ENCODE measurements at regions not wholly inside any gene's neighbourhood (a gene's known extent, or its start where the extent isn't known, plus 50 kb on each side); places are given as distances from the start of the nearest gene placed in this dataset.
"Not testable (repeated sequence)": the region's sequence is repeated elsewhere in the genome, so short reads cannot be mapped to it uniquely, and the experiment has no call there.

DNA sequence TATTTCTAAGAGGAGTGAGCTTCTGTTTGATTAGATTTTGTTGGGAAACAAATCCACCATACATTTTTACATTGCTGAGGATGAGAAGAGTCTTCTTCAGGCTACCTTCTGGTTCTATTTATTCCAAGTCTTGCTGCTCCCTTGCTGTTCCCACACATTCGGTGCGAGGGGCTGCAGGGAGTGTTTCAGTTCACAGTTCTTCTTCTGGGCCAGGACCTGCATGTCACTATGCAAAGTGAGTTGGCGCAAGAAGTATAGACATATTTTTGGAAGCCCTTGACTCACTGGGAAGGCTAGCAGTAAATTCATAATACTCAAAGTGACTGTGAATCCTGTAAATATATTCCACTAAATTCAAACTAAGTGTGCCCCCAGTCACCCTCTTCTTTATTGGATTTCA, 657.9 kb downstream of the TAF11L14 start:
- TF ChIP-seq, protein P1, sequence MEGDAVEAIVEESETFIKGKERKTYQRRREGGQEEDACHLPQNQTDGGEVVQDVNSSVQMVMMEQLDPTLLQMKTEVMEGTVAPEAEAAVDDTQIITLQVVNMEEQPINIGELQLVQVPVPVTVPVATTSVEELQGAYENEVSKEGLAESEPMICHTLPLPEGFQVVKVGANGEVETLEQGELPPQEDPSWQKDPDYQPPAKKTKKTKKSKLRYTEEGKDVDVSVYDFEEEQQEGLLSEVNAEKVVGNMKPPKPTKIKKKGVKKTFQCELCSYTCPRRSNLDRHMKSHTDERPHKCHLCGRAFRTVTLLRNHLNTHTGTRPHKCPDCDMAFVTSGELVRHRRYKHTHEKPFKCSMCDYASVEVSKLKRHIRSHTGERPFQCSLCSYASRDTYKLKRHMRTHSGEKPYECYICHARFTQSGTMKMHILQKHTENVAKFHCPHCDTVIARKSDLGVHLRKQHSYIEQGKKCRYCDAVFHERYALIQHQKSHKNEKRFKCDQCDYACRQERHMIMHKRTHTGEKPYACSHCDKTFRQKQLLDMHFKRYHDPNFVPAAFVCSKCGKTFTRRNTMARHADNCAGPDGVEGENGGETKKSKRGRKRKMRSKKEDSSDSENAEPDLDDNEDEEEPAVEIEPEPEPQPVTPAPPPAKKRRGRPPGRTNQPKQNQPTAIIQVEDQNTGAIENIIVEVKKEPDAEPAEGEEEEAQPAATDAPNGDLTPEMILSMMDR (IDR thresholded peaks at IDR 0.05; ENCODE audit: insufficient read depth, low read length, poor library complexity, severe bottlenecking), result no peak
- DNase-seq (ENCODE audit: low read depth), result no peak
- Histone ChIP-seq H3K4me3 (ENCODE audit: low read depth, low read length) (no peak overlapping the region), H3K36me3 (ENCODE audit: control insufficient read depth, insufficient read depth, low read length) (no peaks in the 10 kb centered on the region), H3K27me3 (ENCODE audit: control insufficient read depth, insufficient read depth, low read length) (no peaks in the 10 kb centered on the region)

DNA sequence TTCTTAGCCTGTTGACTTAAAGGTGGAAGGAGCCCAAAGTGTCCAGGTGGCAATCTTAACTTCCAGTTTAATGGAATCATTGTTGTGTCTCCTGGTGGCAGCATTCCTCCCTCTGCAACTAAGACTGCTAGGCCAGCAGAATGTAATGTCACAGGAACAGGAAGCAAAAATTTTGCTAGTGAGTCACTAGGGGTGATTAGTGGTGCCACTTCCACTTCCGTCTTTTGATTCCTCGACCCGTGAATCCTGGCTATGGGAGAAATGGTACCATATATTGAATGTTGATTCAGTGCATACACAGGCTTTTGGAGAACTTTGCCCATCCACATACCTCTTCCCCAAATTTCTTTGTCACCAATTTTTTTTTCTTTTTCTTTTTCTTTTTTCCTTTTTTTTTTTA, 661.4 kb downstream of the TAF11L14 start:
- DNase-seq (ENCODE audit: low read depth), result not testable (repeated sequence)

DNA sequence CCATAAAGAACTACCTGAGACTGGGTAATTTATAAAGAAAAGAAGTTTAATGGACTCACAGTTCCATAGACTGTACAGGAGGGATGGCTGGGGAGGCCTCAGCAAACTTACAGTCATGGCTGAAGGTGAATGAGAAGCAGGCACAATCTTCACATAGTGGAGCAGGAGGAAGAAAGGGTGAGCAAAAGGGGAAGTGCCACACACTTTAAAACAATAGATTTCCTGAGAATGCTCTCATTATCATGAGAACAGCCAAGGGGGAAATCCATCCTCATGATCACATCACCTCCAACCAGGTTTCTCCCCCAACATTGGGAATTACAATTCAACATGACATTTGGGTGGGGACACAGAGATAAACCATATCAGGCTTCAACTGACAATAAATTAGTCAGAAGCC, 664.9 kb downstream of the TAF11L14 start:
- TF ChIP-seq, protein P1 (IDR thresholded peaks at IDR 0.05; ENCODE audit: insufficient read depth, low read length, poor library complexity, severe bottlenecking), result no peak
- Histone ChIP-seq H3K4me3 (ENCODE audit: low read depth, low read length) (no peak overlapping the region), H3K36me3 (ENCODE audit: control insufficient read depth, insufficient read depth, low read length) (no peaks in the 10 kb centered on the region), H3K27me3 (ENCODE audit: control insufficient read depth, insufficient read depth, low read length) (no peaks in the 10 kb centered on the region)
- DNase-seq (ENCODE audit: low read depth), result no peak

More for the DNA sequence above, 661.4 kb downstream of the TAF11L14 start:
- not testable (repeated sequence) for H3K4me3 ChIP-seq (ENCODE audit: low read depth, low read length); H3K36me3 ChIP-seq (ENCODE audit: control insufficient read depth, insufficient read depth, low read length); H3K27me3 ChIP-seq (ENCODE audit: control insufficient read depth, insufficient read depth, low read length)

DNA sequence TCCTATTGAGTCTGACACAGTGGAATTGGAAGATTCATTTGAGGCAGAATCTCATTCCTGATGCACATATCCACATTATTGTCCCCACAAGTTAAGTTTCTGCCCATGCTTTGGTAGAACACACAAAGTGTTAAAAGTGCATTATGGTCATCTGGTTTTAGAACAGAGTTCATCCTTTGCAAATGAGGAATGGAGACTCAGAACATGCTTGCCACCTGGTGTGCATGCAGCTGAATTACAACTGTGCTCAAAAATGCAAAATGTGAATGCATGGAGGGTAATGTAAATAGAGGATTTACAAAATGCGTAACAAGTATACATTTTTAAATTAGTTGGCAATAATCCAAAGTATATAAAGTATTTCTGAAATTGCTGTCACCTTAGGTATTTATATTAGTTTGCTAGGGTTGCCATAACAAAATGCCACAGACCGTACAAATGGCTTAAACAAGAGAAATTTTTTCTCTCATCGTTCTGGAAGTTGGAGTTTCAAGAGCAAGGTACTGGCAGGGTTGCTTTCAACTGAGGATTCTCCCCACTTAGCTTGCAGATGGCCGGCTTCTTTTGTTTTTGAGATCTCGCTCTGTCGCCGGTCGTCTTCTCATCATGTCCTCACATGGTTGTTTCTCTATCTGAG, 671.1 kb downstream of the TAF11L14 start:
- Histone ChIP-seq H3K36me3 (ENCODE audit: control insufficient read depth, insufficient read depth, low read length) (no peaks in the 10 kb centered on the region), H3K4me3 (ENCODE audit: low read depth, low read length) (no peak overlapping the region), H3K27me3 (ENCODE audit: control insufficient read depth, insufficient read depth, low read length) (no peaks in the 10 kb centered on the region)
- TF ChIP-seq, protein P1 (IDR thresholded peaks at IDR 0.05; ENCODE audit: insufficient read depth, low read length, poor library complexity, severe bottlenecking), result peak; percentile 71
- no peak for DNase-seq (ENCODE audit: low read depth)

DNA sequence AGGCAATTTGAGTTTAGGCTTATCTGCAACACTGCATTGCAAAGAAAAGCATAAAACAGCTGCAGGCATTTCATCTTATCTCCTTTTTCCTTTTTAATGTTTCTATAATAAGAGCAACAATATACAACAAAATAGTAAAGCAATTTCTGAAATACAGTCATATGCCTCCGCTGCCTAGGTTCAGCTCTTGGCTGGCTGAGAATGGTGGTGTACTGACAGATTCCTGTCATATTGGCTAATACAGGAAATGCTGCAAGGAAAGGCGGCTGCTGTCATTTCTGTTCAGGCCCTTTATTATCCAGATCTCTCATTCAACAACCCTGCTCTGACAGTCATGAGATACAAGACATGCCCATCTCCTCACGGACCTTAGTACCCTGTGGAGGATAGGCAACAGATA, 677.0 kb downstream of the TAF11L14 start:
- TF ChIP-seq, protein P1 (IDR thresholded peaks at IDR 0.05; ENCODE audit: insufficient read depth, low read length, poor library complexity, severe bottlenecking), result no peak
- Histone ChIP-seq H3K27me3 (ENCODE audit: control insufficient read depth, insufficient read depth, low read length) (no peaks in the 10 kb centered on the region), H3K36me3 (ENCODE audit: control insufficient read depth, insufficient read depth, low read length) (no peaks in the 10 kb centered on the region), H3K4me3 (ENCODE audit: low read depth, low read length) (no peak overlapping the region)
- no peak for DNase-seq (ENCODE audit: low read depth)

DNA sequence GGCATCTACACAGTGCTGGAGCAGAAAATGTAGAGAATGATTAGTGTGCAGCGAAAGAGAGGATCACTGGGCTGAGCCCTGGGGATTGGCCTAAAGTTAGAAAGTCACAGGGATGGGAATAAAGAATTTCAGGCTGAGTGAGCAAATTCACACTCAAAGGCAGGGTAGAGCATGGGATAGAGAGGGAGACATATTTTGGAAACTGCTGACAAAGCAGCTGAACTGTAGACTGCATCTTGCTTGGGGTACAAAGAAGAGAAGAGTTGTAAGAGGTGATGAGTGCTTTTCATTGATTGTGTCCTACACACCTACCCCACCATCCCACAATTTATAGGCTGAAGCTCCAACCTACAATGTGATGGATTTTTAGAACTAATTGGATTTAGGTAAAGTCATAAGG, 677.8 kb downstream of the TAF11L14 start:
- H3K4me3 ChIP-seq (ENCODE audit: low read depth, low read length), result no peak overlapping the region
- TF ChIP-seq, protein P1 (IDR thresholded peaks at IDR 0.05; ENCODE audit: insufficient read depth, low read length, poor library complexity, severe bottlenecking), result no peak
- H3K36me3 ChIP-seq (ENCODE audit: control insufficient read depth, insufficient read depth, low read length), result no peaks in the 10 kb centered on the region
- DNase-seq (ENCODE audit: low read depth), result no peak
- no peaks in the 10 kb centered on the region for H3K27me3 ChIP-seq (ENCODE audit: control insufficient read depth, insufficient read depth, low read length)

Measured in kidney epithelial cell (primary cell).